Neural progenitor cell (in vitro differentiated cells): ENCODE measurements at regions not wholly inside any gene's neighbourhood (a gene's known extent, or its start where the extent isn't known, plus 50 kb on each side); places are given as distances from the start of the nearest gene placed in this dataset.

Source experiments
- CTCF ChIP-seq: fragments of 200-600 bp; sonication (generic); IDR thresholded peaks from 2 replicates; pipeline ENCODE4 v1.5.1; 2017; ENCODE audit warnings: antibody characterized with exemption, mild to moderate bottlenecking
- EZH2 ChIP-seq: fragments of 200-600 bp; sonication (generic); IDR thresholded peaks from 2 replicates; pipeline ENCODE4 v1.6.1; 2017; ENCODE audit warnings: antibody characterized with exemption, mild to moderate bottlenecking, moderate library complexity

- TF ChIP-seq CTCF (no peak), EZH2 (no peak)
These were observed 83.4 kb downstream of the SYNE3 start for GRCh38 chr14:95433094-95433478.
